OCI-LY3 (cell line): ENCODE measurements at regions not wholly inside any gene's neighbourhood (a gene's known extent, or its start where the extent isn't known, plus 50 kb on each side); places are given as distances from the start of the nearest gene placed in this dataset.

ENCODE experiments used
- EZH2phosphoT487 ChIP-seq: fragments of 200-600 bp; shearing (Covaris generic); IDR thresholded peaks from 2 replicates; pipeline ENCODE4 v1.6.1; 2018; ENCODE audit warnings: antibody characterized with exemption, mixed run types, low read depth
- TF ChIP-seq, protein P1 (sequence below): fragments of 200-600, 300-600 bp; sonication (generic); IDR thresholded peaks from 2 replicates; pipeline ENCODE4 v1.5.1; 2014; ENCODE audit warnings: antibody characterized with exemption, low read length, low read depth

DNA sequence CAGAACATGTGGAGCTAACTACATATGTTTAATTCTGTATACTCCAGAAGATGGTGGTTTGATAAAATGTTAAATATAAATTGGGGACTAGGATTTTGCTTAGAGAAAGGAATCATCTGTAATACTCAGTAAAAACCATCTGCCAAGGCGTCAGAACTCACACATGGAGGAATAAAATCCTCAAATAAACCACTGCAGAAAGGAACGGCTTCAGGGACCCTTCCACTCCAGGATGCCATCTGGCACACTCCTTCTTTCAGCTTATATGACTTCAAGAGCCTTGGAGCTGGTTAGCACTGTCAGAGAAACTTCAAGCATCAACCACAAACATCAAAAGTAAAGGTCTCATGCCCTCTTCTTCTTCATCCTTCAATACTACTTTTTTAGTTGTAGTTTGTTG is 360.6 kb downstream of the PLK2 start:
- TF ChIP-seq, protein P1, sequence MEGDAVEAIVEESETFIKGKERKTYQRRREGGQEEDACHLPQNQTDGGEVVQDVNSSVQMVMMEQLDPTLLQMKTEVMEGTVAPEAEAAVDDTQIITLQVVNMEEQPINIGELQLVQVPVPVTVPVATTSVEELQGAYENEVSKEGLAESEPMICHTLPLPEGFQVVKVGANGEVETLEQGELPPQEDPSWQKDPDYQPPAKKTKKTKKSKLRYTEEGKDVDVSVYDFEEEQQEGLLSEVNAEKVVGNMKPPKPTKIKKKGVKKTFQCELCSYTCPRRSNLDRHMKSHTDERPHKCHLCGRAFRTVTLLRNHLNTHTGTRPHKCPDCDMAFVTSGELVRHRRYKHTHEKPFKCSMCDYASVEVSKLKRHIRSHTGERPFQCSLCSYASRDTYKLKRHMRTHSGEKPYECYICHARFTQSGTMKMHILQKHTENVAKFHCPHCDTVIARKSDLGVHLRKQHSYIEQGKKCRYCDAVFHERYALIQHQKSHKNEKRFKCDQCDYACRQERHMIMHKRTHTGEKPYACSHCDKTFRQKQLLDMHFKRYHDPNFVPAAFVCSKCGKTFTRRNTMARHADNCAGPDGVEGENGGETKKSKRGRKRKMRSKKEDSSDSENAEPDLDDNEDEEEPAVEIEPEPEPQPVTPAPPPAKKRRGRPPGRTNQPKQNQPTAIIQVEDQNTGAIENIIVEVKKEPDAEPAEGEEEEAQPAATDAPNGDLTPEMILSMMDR, result no peak
- no peak for TF ChIP-seq EZH2phosphoT487
